IPS-18c (cell line): ENCODE measurements at regions not wholly inside any gene's neighbourhood (a gene's known extent, or its start where the extent isn't known, plus 50 kb on each side); places are given as distances from the start of the nearest gene placed in this dataset.
"Not testable (repeated sequence)": the region's sequence is repeated elsewhere in the genome, so short reads cannot be mapped to it uniquely, and the experiment has no call there.

ENCODE experiments used
- H3K4me3 ChIP-seq: 2 replicates; pipeline ENCODE4 v1.7.0; 2013; ENCODE audit warnings: low read depth, mild to moderate bottlenecking, low read length, moderate library complexity; ENCODE audit not compliant: insufficient read depth
- H3K9me3 ChIP-seq: one replicate; pipeline ENCODE4 v1.6.1; 2013; ENCODE audit warnings: mild to moderate bottlenecking, low read length, moderate library complexity; ENCODE audit not compliant: control insufficient read depth, insufficient read depth

GRCh38 chr7:57241236-57241635 is 109.0 kb upstream of the ZNF479 start:
- not testable (repeated sequence) for H3K4me3 ChIP-seq
- H3K9me3 ChIP-seq, result peaks cover 43% of the 10 kb centered on the region

DNA sequence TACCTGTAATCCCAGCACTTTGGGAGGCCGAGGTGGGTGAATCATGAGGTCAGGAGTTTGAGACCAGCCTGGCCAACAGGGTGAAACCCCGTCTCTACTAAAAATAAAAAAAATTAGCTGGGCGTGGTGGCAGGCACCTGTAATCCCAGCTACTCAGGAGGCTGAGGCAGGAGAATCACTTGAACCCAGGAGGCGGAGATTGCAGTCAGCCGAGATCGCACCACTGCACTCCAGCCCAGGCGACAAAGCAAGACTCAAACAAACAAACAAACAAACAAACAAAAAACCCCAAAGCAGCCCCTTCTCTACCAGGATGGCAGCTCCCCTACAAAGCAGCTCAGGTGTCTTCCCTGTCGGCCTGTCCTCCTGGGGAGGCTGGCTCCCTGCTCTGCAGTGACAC is 111.3 kb upstream of the ZNF479 start:
- H3K9me3 ChIP-seq, result peaks cover 35% of the 10 kb centered on the region
- not testable (repeated sequence) for H3K4me3 ChIP-seq

GRCh38 chr7:57244345-57244980 is 112.2 kb upstream of the ZNF479 start:
- not testable (repeated sequence) for H3K4me3 ChIP-seq
- H3K9me3 ChIP-seq, result peaks cover 32% of the 10 kb centered on the region

- H3K9me3 ChIP-seq, result peaks cover 32% of the 10 kb centered on the region
- no peak overlapping the region for H3K4me3 ChIP-seq
Observed at GRCh38 chr7:57245206-57245605, 113.0 kb upstream of the ZNF479 start.

DNA sequence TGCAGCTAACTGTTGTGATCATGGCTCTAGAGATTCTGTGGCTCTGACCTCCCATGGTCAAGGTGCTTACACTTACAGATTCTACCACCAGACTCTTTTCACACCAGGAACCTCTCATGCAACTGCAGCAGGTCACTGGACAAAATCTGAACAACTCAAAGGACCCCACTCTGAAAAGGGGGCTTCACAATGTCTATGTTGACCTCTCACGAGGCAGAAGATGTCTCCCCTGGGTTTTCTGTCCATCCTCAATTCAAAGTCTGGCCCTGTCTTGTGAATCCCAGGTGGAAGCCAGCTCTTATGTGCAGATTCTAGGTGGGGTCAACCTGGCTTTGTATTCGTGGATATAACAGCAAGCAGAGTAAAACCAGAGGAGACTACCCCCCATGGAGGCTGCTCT is 118.6 kb upstream of the ZNF479 start:
- Histone ChIP-seq H3K9me3 (peaks cover 21% of the 10 kb centered on the region), H3K4me3 (no peak overlapping the region; the same call in 1 of the 2 replicates)

DNA sequence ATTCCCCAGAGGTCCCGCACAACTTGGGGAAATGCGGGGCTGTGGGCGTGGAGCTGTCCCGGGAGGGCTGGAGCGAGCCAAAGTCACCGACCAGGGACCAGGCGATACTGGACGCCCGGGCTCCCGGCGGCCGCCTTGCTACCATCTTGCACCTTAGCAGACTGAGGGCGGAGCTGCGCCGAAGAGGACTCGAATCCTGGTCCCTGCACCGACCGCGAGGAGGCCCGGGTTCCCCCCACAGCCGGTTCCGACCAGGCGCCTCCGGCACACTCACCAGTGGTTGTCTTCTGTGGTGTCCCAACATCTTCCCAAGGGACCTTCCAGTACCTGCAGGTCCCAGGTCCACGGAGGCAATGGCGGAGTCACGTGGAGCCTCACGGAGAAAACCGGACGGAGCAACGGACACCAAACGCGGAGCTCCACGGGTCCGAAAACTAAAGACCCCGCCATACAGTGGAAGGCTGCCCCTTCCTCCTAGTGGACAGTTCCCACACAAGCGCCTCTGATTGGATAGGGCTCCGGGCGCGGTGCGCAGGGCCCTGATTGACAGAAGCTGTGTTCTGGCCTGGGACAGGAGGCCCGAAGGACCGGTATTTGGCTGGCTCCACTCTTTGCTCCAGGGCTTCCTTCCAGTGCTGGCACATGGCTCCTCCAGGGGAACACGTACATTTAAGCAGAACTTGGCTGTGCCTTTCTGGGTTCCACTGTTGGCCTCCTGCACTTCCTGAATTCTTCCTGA is 124.6 kb upstream of the ZNF479 start:
- no peak overlapping the region for H3K4me3 ChIP-seq
- peaks cover 23% of the 10 kb centered on the region for H3K9me3 ChIP-seq

DNA sequence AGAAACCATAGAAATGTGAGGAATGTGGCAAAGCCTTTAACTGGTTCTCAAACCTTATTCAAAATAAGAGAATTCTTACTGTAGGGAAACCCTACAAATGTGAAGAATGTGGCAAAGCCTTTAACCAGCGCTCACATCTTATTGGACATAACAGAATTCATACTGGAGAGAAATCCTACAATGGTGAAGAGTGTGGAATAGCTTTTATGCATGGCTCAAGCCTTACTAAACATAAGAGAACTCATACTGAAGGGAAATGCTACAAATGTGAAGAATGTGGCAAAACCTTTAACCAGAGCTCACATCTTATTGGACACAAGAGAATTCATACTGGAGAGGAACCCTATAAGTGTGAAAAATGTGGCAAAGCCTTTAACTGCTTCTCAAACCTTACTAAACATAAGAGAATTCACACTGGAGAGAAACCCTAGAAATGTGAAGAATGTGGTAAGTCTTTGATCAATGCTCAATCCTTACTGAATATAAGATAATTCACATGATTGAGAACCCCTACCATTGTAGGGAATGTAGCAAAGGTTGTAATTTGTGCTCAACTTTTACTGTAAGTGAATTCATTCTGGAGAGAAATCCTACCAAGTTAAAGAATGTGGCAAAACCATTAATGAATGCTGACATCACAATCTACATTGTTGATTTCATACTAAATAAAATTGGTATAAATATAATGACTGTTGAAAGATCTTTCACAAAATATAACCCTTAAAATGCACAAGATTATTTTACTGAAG is 142.5 kb upstream of the ZNF479 start:
- no peak overlapping the region for H3K4me3 ChIP-seq
- H3K9me3 ChIP-seq, result peaks cover 14% of the 10 kb centered on the region

GRCh38 chr7:57300747-57301146 is 149.2 kb upstream of the ZNF716 start:
- peaks cover 24% of the 10 kb centered on the region for H3K9me3 ChIP-seq
- H3K4me3 ChIP-seq, result no peak overlapping the region

DNA sequence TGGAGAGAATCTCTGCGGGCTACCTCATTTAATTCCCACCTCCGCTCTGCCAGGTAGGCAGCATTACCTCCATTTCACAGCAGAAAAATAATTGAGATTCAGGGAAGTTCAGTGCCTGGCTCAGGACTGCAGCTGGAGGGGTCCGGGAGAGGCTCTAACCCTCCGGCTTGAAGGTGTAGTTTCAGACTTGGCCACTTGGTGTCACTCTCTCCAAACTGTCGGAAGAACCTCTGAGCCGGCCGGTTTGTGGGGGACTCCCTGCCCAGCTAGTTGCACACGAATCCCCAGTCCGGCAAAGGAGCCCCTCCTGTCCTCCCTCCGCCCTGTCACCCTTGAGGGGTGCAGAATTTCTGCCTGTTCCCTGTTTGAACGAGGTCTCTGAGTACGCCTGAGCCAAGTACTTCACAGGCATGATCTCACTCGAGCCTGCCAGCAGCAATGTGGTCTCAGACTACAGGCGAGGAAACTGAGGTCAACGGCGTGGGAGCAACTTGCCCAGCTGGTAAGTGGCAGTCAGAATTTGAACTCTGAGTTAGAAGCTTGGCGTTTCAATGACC is 144.7 kb upstream of the ZNF716 start:
- H3K4me3 ChIP-seq, result no peak overlapping the region
- H3K9me3 ChIP-seq, result peaks cover 29% of the 10 kb centered on the region

DNA sequence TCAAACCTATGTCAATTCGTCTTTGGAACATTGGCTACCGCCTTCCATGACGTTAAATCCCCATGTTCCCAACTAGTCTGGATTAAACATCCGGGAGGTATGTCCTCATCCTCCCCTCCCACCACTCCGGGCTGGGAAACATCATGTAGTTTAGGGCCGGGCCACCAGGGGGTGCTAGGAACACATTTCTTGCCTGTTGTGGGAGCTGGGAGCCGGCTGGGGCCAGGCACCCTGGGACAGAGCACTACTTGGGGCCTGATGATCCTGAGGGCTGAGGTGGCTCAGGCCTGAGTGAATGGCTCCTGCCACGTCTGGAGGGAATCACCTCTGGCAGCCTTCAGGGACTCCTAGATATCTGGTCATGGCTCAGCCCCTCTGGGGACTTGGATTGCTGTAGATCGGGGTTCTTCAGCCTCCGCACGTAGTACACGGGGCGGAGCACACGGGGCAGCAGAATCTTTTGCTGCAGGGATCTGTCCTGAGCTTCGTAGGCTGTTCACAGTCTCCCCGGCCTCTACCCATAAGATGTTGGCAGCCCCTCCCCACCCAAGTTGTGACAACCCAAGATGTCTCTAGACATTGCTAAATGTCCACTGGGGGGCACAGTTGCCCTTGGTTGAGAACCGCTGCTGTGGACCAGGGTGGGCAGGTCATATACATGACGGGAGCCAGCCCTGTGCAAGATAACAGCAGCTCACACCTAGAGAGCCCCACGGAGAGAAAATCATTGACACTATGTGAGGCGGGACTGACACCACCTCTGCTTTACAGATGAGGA is 141.2 kb upstream of the ZNF716 start:
- no peak overlapping the region for H3K4me3 ChIP-seq
- H3K9me3 ChIP-seq, result peaks cover 37% of the 10 kb centered on the region

DNA sequence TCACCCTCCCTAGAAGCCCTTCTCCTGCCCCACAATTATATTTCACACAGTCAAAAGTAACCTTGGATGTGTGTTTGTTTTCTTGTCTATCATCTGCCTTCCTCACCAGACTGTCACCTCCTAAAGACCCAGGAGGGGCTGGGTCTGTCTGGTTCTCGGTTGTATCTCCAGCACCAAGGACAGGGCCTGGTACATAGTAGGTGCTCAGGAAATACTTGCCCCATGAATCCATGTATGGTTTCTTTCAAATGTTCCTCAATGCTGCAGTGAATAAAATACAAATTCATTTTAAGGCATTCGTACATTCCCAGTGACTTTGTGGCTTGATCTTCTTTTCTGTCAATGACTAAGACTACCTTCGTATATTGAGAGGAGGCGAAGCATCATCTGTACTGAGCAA is 122.9 kb upstream of the ZNF716 start:
- Histone ChIP-seq H3K4me3 (no peak overlapping the region), H3K9me3 (peaks cover 43% of the 10 kb centered on the region)

GRCh38 chr7:57328457-57328856 is 121.5 kb upstream of the ZNF716 start:
- peaks cover 36% of the 10 kb centered on the region for H3K9me3 ChIP-seq

GRCh38 chr7:57328963-57329362 is 121.0 kb upstream of the ZNF716 start:
- Histone ChIP-seq H3K4me3 (no peak overlapping the region), H3K9me3 (peaks cover 36% of the 10 kb centered on the region)

More at GRCh38 chr7:57328457-57328856, 121.5 kb upstream of the ZNF716 start:
- no peak overlapping the region for H3K4me3 ChIP-seq

GRCh38 chr7:57339198-57339944 is 110.6 kb upstream of the ZNF716 start:
- H3K4me3 ChIP-seq, result no peak overlapping the region
- peaks cover 48% of the 10 kb centered on the region for H3K9me3 ChIP-seq

DNA sequence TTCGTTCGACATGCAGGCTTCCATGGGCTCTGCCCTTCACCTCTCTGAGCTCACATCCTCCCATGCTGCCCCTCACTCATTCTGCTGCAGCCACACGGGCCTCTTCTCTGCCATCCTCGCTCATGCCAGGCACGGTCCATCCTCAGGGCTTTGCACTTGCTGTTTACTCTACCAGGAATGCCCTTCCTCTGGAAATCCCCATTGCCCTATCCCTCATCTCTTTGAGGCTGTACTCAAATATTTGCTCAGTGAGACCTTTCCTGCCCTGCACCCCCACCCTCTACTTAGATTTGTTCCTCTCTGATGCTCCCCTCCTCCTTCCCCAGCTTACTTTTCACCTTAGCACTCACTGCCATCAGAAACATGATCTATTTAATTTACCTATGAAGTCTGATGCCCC is 107.0 kb upstream of the ZNF716 start:
- peaks cover 57% of the 10 kb centered on the region for H3K9me3 ChIP-seq
- H3K4me3 ChIP-seq, result no peak overlapping the region

DNA sequence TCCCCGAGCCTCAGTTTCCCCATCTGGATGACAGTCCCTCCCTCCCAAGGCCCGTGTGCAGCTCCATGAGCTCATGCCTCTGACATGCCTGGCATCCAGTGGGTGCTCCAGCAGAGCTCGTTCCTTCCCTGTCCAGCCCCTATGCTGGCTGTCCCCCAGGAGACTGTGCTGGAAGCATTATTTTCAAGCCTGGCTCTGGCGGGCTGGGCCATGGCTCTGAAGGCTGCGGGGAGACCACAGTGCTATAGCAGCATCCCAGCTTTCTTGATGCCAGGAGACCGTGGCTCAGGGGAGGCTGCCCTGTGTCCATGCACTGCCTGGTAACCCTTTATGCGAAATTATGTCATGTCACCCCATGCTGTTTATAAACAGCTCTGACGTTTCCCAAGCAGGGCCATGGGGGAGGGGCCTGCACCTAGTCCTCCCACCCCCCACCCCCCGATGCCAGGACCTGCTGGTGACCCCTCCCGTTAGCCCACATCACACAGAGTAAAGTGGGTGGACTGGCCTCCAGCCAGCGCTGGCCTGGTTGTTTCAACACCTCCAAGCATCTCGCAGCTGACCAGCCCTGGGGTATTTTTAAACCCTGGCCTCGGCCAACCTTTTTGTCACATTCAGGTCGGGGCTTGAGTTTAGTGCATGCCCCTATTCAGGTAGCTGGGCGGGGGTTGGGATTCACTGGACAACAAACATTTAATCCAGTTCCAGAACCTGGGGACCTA is 105.9 kb upstream of the ZNF716 start:
- H3K4me3 ChIP-seq, result no peak overlapping the region; the same call in 1 of the 2 replicates

More for the DNA sequence above, 105.9 kb upstream of the ZNF716 start:
- peaks cover 56% of the 10 kb centered on the region for H3K9me3 ChIP-seq
